GM12864 (cell line): ENCODE measurements at regions not wholly inside any gene's neighbourhood (a gene's known extent, or its start where the extent isn't known, plus 50 kb on each side); places are given as distances from the start of the nearest gene placed in this dataset.

Source experiments
- DNase-seq: peaks from one replicate; pipeline ENCODE4 v3.0.0-alpha.2; 2011; ENCODE audit warnings: low read depth
- H3K4me3 ChIP-seq: 2 replicates; pipeline ENCODE4 v1.5.1; 2011; ENCODE audit warnings: mild to moderate bottlenecking, low read depth, low read length, control low read depth
- CTCF ChIP-seq: IDR thresholded peaks from 2 replicates; pipeline ENCODE4 v1.5.1; 2011; ENCODE audit warnings: low read depth, mild to moderate bottlenecking, moderate library complexity, low read length, control low read depth, inconsistent platforms; ENCODE audit errors: missing control alignments

- TF ChIP-seq CTCF, result no peak
- no peak for DNase-seq
- H3K4me3 ChIP-seq, result no peak overlapping the region
Observed at GRCh38 chr18:54509793-54510192, 81.3 kb upstream of the DYNAP start.

- H3K4me3 ChIP-seq, result no peak overlapping the region
- TF ChIP-seq CTCF, result no peak
- DNase-seq, result no peak
Observed at GRCh38 chr18:54515149-54515548, 75.9 kb upstream of the DYNAP start.

- no peak for TF ChIP-seq CTCF
Observed at GRCh38 chr18:54517521-54517920, 73.5 kb upstream of the DYNAP start.

GRCh38 chr18:54521846-54522245, 69.2 kb upstream of the DYNAP start:
- no peak for TF ChIP-seq CTCF
- no peak overlapping the region for H3K4me3 ChIP-seq
- no peak for DNase-seq

More at GRCh38 chr18:54517521-54517920, 73.5 kb upstream of the DYNAP start:
- no peak for DNase-seq
- no peak overlapping the region for H3K4me3 ChIP-seq

- no peak for DNase-seq
- TF ChIP-seq CTCF, result no peak
- H3K4me3 ChIP-seq, result no peak overlapping the region
Observed at GRCh38 chr18:54528942-54529376, 62.1 kb upstream of the DYNAP start.

- no peak for TF ChIP-seq CTCF
- DNase-seq, result no peak
- no peak overlapping the region for H3K4me3 ChIP-seq
Observed at GRCh38 chr18:54529444-54529843, 61.6 kb upstream of the DYNAP start.

- no peak for TF ChIP-seq CTCF
- no peak for DNase-seq
- H3K4me3 ChIP-seq, result no peak overlapping the region
Observed at GRCh38 chr18:54530285-54530684, 60.8 kb upstream of the DYNAP start.
